ENCODE measurements at regions not wholly inside any gene's neighbourhood (a gene's known extent, or its start where the extent isn't known, plus 50 kb on each side); places are given as distances from the start of the nearest gene placed in this dataset.

- H3K4me3 Mint-ChIP-seq: no peak overlapping the region
- no peaks in the 10 kb centered on the region for H3K36me3 Mint-ChIP-seq
- Histone ChIP-seq H3K9me3 (no peaks in the 10 kb centered on the region), H3K4me3 (ENCODE audit: control insufficient read depth in 1 of 2, extremely low read depth in 1 of 2, low read length in 1 of 2) (no peak overlapping the region), H3K36me3 (ENCODE audit: control insufficient read depth in 2 of 2, extremely low read depth in 1 of 2, insufficient read depth in 1 of 2, low read length in 1 of 2) (no peaks in the 10 kb centered on the region), H3K4me1 (ENCODE audit: control insufficient read depth in 1 of 2, extremely low read depth in 1 of 2, insufficient read depth in 2 of 2, low read length in 2 of 2) (no peaks in the 10 kb centered on the region), H3K27me3 (replicated peaks in 1 of 2; ENCODE audit: control insufficient read depth in 2 of 2, extremely low read depth in 1 of 2, insufficient read depth in 2 of 2, low read length in 1 of 2) (no peaks in the 10 kb centered on the region), H3K27ac (ENCODE audit: low read length) (no peak overlapping the region)
- H3K4me1 Mint-ChIP-seq: no peaks in the 10 kb centered on the region
- CTCF ChIA-PET: no interaction called here
- H3K27ac Mint-ChIP-seq: no peak overlapping the region
- peaks cover 0 to 14% of the 10 kb centered on the region in 2 donors for H3K27me3 Mint-ChIP-seq
- H3K9me3 Mint-ChIP-seq: no peaks in the 10 kb centered on the region
- ATAC-seq (replicated peaks in 1 of 4) (no peak), DNase-seq (no peak)
- WGBS (ENCODE audit: insufficient coverage): 90% methylated on average over 5 of the region's 6 CpGs
- POLR2A ChIA-PET: no interaction called here
These were observed 81.8 kb upstream of the WDR1 start for GRCh38 chr4:10198365-10198764.

GRCh38 chr4:10197952-10198351 is 81.4 kb upstream of the WDR1 start:
- no peaks in the 10 kb centered on the region for H3K4me1 ChIP-seq (ENCODE audit: control insufficient read depth in 1 of 2, extremely low read depth in 1 of 2, insufficient read depth in 2 of 2, low read length in 2 of 2)
- POLR2A ChIA-PET: no interaction called here
- H3K36me3 Mint-ChIP-seq: no peaks in the 10 kb centered on the region
- no peak overlapping the region for H3K4me3 Mint-ChIP-seq
- CTCF ChIA-PET: interaction anchor here in 1 of 2 donors (0.6 kb wide), 1 partner anchor 109 kb away, joined by 5 read pairs; no protein-coding TSS in a partner anchor
- H3K36me3 ChIP-seq (ENCODE audit: control insufficient read depth in 2 of 2, extremely low read depth in 1 of 2, insufficient read depth in 1 of 2, low read length in 1 of 2): no peaks in the 10 kb centered on the region
- peaks cover 0 to 14% of the 10 kb centered on the region in 2 donors for H3K27me3 Mint-ChIP-seq
- H3K9me3 Mint-ChIP-seq: no peaks in the 10 kb centered on the region
- WGBS (ENCODE audit: insufficient coverage): 100% methylated on average over 2 of the region's 7 CpGs
- H3K4me1 Mint-ChIP-seq: no peaks in the 10 kb centered on the region
- no peak overlapping the region for H3K4me3 ChIP-seq (ENCODE audit: control insufficient read depth in 1 of 2, extremely low read depth in 1 of 2, low read length in 1 of 2)
- H3K9me3 ChIP-seq: no peaks in the 10 kb centered on the region
- H3K27ac Mint-ChIP-seq: no peak overlapping the region
- H3K27ac ChIP-seq (ENCODE audit: low read length): no peak overlapping the region
- no peak for ATAC-seq (replicated peaks in 1 of 4)
- H3K27me3 ChIP-seq (replicated peaks in 1 of 2; ENCODE audit: control insufficient read depth in 2 of 2, extremely low read depth in 1 of 2, insufficient read depth in 2 of 2, low read length in 1 of 2): no peaks in the 10 kb centered on the region
- no peak for DNase-seq

DNA sequence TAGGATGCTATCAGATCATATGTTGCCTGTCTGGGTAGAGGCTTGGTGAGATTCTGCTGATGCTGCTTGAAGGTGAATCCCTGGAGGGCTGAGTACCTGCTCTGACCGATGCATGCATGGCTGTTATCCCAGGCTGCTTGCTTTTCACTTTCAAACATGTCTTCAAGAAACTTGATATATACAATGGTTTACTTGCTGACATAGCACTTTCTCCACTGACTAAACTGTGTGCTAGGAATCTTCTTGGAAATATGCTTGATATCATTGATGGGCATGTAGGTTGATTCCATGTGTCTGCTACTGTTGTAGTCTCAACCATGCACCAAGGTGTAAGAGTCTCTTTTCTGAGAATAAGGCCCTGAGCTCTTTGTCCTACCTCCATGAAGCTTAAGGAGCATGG is 79.6 kb upstream of the WDR1 start:
- Mint-ChIP-seq H3K4me3 (no peak overlapping the region), H3K36me3 (no peaks in the 10 kb centered on the region), H3K27ac (no peak overlapping the region), H3K9me3 (no peaks in the 10 kb centered on the region), H3K4me1 (no peaks in the 10 kb centered on the region), H3K27me3 (peaks cover 0 to 14% of the 10 kb centered on the region in 2 donors)
- no peak overlapping the region for H3K4me3 ChIP-seq (ENCODE audit: control insufficient read depth in 1 of 2, extremely low read depth in 1 of 2, low read length in 1 of 2)
- H3K27me3 ChIP-seq (replicated peaks in 1 of 2; ENCODE audit: control insufficient read depth in 2 of 2, extremely low read depth in 1 of 2, insufficient read depth in 2 of 2, low read length in 1 of 2): no peaks in the 10 kb centered on the region
- no peak for ATAC-seq (replicated peaks in 1 of 4)
- no peaks in the 10 kb centered on the region for H3K36me3 ChIP-seq (ENCODE audit: control insufficient read depth in 2 of 2, extremely low read depth in 1 of 2, insufficient read depth in 1 of 2, low read length in 1 of 2)
- no peaks in the 10 kb centered on the region for H3K9me3 ChIP-seq
- CTCF ChIA-PET: no interaction called here
- POLR2A ChIA-PET: no interaction called here
- H3K27ac ChIP-seq (ENCODE audit: low read length): no peak overlapping the region
- no CpG with 5 or more reads among the region's 1 CpG for WGBS (ENCODE audit: insufficient coverage)
- no peak for DNase-seq
- H3K4me1 ChIP-seq (ENCODE audit: control insufficient read depth in 1 of 2, extremely low read depth in 1 of 2, insufficient read depth in 2 of 2, low read length in 2 of 2): no peaks in the 10 kb centered on the region

DNA sequence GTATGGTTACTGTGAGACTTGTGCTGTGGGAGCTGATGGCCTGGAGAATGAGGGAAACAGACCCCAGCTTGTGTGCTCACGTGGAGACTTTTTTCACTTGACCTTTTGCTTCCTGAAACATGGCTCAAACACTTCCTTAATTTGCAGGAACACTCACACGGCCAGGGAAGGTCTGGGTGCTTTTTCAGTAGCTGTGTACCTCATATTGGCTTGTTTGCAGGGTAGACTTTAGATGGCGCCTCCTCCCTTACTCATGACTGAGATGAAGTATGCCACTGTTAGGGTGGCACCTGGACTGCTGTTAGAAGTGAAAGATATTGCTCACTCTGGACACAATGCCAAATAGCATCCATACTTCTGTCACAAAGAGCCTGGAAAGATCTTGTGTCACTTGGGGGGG is 75.7 kb upstream of the WDR1 start:
- ChIA-PET POLR2A (no interaction called here), CTCF (interaction anchor here in 1 of 2 donors (0.8 kb wide), 1 partner anchor 18 kb away, joined by 3 read pairs; no protein-coding TSS in a partner anchor)
- no CpG with 5 or more reads among the region's 3 CpGs for WGBS (ENCODE audit: insufficient coverage)
- ATAC-seq (replicated peaks in 1 of 4) (no peak), DNase-seq (no peak)
- H3K9me3 Mint-ChIP-seq: no peaks in the 10 kb centered on the region
- H3K4me1 ChIP-seq (ENCODE audit: control insufficient read depth in 1 of 2, extremely low read depth in 1 of 2, insufficient read depth in 2 of 2, low read length in 2 of 2): no peaks in the 10 kb centered on the region
- H3K4me3 ChIP-seq (ENCODE audit: control insufficient read depth in 1 of 2, extremely low read depth in 1 of 2, low read length in 1 of 2): no peak overlapping the region
- no peak overlapping the region for H3K27ac Mint-ChIP-seq
- H3K27ac ChIP-seq (ENCODE audit: low read length): no peak overlapping the region
- no peaks in the 10 kb centered on the region for H3K36me3 Mint-ChIP-seq
- no peaks in the 10 kb centered on the region for H3K9me3 ChIP-seq
- H3K4me1 Mint-ChIP-seq: no peaks in the 10 kb centered on the region
- H3K27me3 ChIP-seq (replicated peaks in 1 of 2; ENCODE audit: control insufficient read depth in 2 of 2, extremely low read depth in 1 of 2, insufficient read depth in 2 of 2, low read length in 1 of 2): no peaks in the 10 kb centered on the region
- H3K27me3 Mint-ChIP-seq: peaks cover 0 to 10% of the 10 kb centered on the region in 2 donors
- H3K36me3 ChIP-seq (ENCODE audit: control insufficient read depth in 2 of 2, extremely low read depth in 1 of 2, insufficient read depth in 1 of 2, low read length in 1 of 2): no peaks in the 10 kb centered on the region
- no peak overlapping the region for H3K4me3 Mint-ChIP-seq

DNA sequence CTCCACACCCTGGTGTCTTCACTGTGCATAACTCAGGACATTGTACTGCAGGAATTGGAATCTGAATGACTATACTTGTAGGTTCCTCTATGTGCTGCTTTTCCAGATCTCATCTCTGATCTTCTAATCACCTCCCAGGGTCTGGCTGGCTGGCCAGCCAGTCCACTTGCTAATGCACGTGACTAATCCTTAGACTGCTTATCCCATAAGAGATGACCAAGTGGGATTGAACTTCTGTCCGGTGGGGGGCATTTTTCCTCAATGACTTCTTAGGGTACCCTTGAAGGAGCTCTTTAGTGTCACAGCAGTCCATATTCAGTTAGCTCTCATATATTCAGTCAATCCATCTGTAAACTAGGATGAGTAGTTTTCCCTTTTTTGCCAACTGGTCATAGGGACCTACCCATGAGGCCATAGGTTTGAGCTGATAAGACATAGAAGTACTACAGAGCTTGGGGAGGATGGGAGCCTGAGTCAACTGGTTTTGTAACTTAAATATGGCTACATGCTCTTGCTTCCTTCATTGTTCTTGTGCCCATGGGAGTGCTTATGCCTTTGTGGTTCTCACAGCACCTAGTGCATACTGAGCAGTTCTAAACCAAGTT is 71.9 kb upstream of the WDR1 start:
- POLR2A ChIA-PET: no interaction called here
- Mint-ChIP-seq H3K4me1 (peaks cover 4 to 5% (median 4%) of the 10 kb centered on the region in 3 donors), H3K27ac (no peak overlapping the region)

GRCh38 chr4:10186228-10187214 is 69.9 kb upstream of the WDR1 start:
- DNase-seq (no peak), ATAC-seq (replicated peaks in 1 of 4) (no peak)
- no peak overlapping the region for H3K27ac ChIP-seq (ENCODE audit: low read length)
- peaks cover 0 to 4% of the 10 kb centered on the region in 2 experiments for H3K4me1 ChIP-seq (ENCODE audit: control insufficient read depth in 1 of 2, extremely low read depth in 1 of 2, insufficient read depth in 2 of 2, low read length in 2 of 2)
- peaks cover 0 to 3% of the 10 kb centered on the region in 2 experiments for H3K27me3 ChIP-seq (replicated peaks in 1 of 2; ENCODE audit: control insufficient read depth in 2 of 2, extremely low read depth in 1 of 2, insufficient read depth in 2 of 2, low read length in 1 of 2)
- ChIA-PET CTCF (no interaction called here), POLR2A (no interaction called here)
- no peaks in the 10 kb centered on the region for H3K36me3 ChIP-seq (ENCODE audit: control insufficient read depth in 2 of 2, extremely low read depth in 1 of 2, insufficient read depth in 1 of 2, low read length in 1 of 2)
- WGBS (ENCODE audit: insufficient coverage): no CpG with 5 or more reads among the region's 3 CpGs
- no peak overlapping the region for H3K4me3 Mint-ChIP-seq
- H3K4me1 Mint-ChIP-seq: peaks cover 8 to 20% (median 9%) of the 10 kb centered on the region in 3 donors
- H3K27me3 Mint-ChIP-seq: peaks cover 0 to 3% of the 10 kb centered on the region in 2 donors
- H3K9me3 Mint-ChIP-seq: no peaks in the 10 kb centered on the region
- no peaks in the 10 kb centered on the region for H3K36me3 Mint-ChIP-seq
- no peak overlapping the region for H3K4me3 ChIP-seq (ENCODE audit: control insufficient read depth in 1 of 2, extremely low read depth in 1 of 2, low read length in 1 of 2)
- H3K27ac Mint-ChIP-seq: no peak overlapping the region
- no peaks in the 10 kb centered on the region for H3K9me3 ChIP-seq

More for the DNA sequence above, 71.9 kb upstream of the WDR1 start:
- no peaks in the 10 kb centered on the region for H3K9me3 Mint-ChIP-seq
- no peak for ATAC-seq (replicated peaks in 1 of 4)
- Histone ChIP-seq H3K27me3 (replicated peaks in 1 of 2; ENCODE audit: control insufficient read depth in 2 of 2, extremely low read depth in 1 of 2, insufficient read depth in 2 of 2, low read length in 1 of 2) (peaks cover 0 to 3% of the 10 kb centered on the region in 2 experiments), H3K4me1 (ENCODE audit: control insufficient read depth in 1 of 2, extremely low read depth in 1 of 2, insufficient read depth in 2 of 2, low read length in 2 of 2) (no peaks in the 10 kb centered on the region), H3K9me3 (no peaks in the 10 kb centered on the region), H3K27ac (ENCODE audit: low read length) (no peak overlapping the region), H3K4me3 (ENCODE audit: control insufficient read depth in 1 of 2, extremely low read depth in 1 of 2, low read length in 1 of 2) (no peak overlapping the region), H3K36me3 (ENCODE audit: control insufficient read depth in 2 of 2, extremely low read depth in 1 of 2, insufficient read depth in 1 of 2, low read length in 1 of 2) (no peaks in the 10 kb centered on the region)
- DNase-seq: no peak
- no CpG with 5 or more reads among the region's 2 CpGs for WGBS (ENCODE audit: insufficient coverage)
- CTCF ChIA-PET: no interaction called here
- no peak overlapping the region for H3K4me3 Mint-ChIP-seq
- no peaks in the 10 kb centered on the region for H3K36me3 Mint-ChIP-seq
- peaks cover 0 to 3% of the 10 kb centered on the region in 2 donors for H3K27me3 Mint-ChIP-seq
